OCI-LY1 (cell line): ENCODE measurements at regions not wholly inside any gene's neighbourhood (a gene's known extent, or its start where the extent isn't known, plus 50 kb on each side); places are given as distances from the start of the nearest gene placed in this dataset.

Experiments used
- H2AFZ ChIP-seq: fragments of 200-600 bp; sonication (generic), shearing (Covaris generic); 2 replicates; pipeline ENCODE4 v1.6.0; 2014; ENCODE audit warnings: antibody characterized with exemption, mild to moderate bottlenecking, low read length
- H3F3A ChIP-seq: fragments of 200-600 bp; sonication (generic), shearing (Covaris generic); 2 replicates; pipeline ENCODE4 v1.6.0; 2014; ENCODE audit warnings: mild to moderate bottlenecking, antibody characterized with exemption, low read length, moderate library complexity; ENCODE audit not compliant: insufficient read depth
- H3K27ac ChIP-seq: fragments of 200-600 bp; sonication (generic); 2 replicates; pipeline ENCODE4 v1.5.1; 2014; ENCODE audit warnings: low read length, mixed run types, mild to moderate bottlenecking, low read depth; ENCODE audit not compliant: poor library complexity, severe bottlenecking
- H3K27me3 ChIP-seq: fragments of 200-600 bp; sonication (generic); 2 replicates; pipeline ENCODE4 v1.6.0; 2014; ENCODE audit warnings: antibody characterized with exemption, mild to moderate bottlenecking, low read length, moderate library complexity; ENCODE audit not compliant: insufficient read depth
- H3K36me3 ChIP-seq: fragments of 200-600 bp; sonication (generic); 2 replicates; pipeline ENCODE4 v1.6.1; 2014; ENCODE audit warnings: mild to moderate bottlenecking, antibody characterized with exemption, low read length, moderate library complexity, mixed read lengths; ENCODE audit not compliant: insufficient read depth
- H3K4me1 ChIP-seq: fragments of 200-600 bp; sonication (generic); 2 replicates; pipeline ENCODE4 v1.5.1; 2014; ENCODE audit warnings: mild to moderate bottlenecking, low read length, moderate library complexity; ENCODE audit not compliant: insufficient read depth, severe bottlenecking
- H3K4me2 ChIP-seq: fragments of 200-600 bp; sonication (generic), shearing (Covaris generic); 2 replicates; pipeline ENCODE4 v1.6.1; 2014; ENCODE audit warnings: low read length
- H3K4me3 ChIP-seq: fragments of 200-600 bp; sonication (generic); 2 replicates; pipeline ENCODE4 v1.5.1; 2014; ENCODE audit warnings: low read length, low read depth, mild to moderate bottlenecking, mixed read lengths; ENCODE audit not compliant: poor library complexity, severe bottlenecking
- H3K79me2 ChIP-seq: fragments of 200-600 bp; shearing (Covaris generic); 2 replicates; pipeline ENCODE4 v1.6.1; 2016; ENCODE audit warnings: mixed run types, low read length, mixed read lengths; ENCODE audit not compliant: insufficient read depth
- H3K9ac ChIP-seq: fragments of 200-600 bp; sonication (generic), shearing (Covaris generic); 2 replicates; pipeline ENCODE4 v1.6.1; 2014; ENCODE audit warnings: mild to moderate bottlenecking, low read length, mixed read lengths
- H3K9me2 ChIP-seq: fragments of 200-600 bp; sonication (generic), shearing (Covaris generic); 2 replicates; pipeline ENCODE4 v1.6.1; 2014; ENCODE audit warnings: low read depth, mild to moderate bottlenecking, low read length, mixed read lengths
- H3K9me3 ChIP-seq: fragments of 200-600 bp; shearing (Covaris generic); 2 replicates; pipeline ENCODE4 v1.6.1; 2014; ENCODE audit warnings: low read length, mixed read lengths
- H4K20me1 ChIP-seq: fragments of 200-600 bp; sonication (generic), shearing (Covaris generic); 2 replicates; pipeline ENCODE4 v1.6.0; 2016; ENCODE audit warnings: mild to moderate bottlenecking, low read length; ENCODE audit not compliant: insufficient read depth
- CTCF ChIP-seq: fragments of 200-600 bp; sonication (generic), shearing (Covaris generic); IDR thresholded peaks from 2 replicates; pipeline ENCODE4 v1.5.1; 2017; ENCODE audit warnings: mild to moderate bottlenecking, antibody characterized with exemption, low read length, moderate library complexity, mixed read lengths
- EZH2 ChIP-seq: fragments of 200-600 bp; sonication (generic), shearing (Covaris generic); IDR thresholded peaks from 2 replicates; pipeline ENCODE4 v1.8.0; 2017; ENCODE audit warnings: borderline replicate concordance, mixed run types, mild to moderate bottlenecking, antibody characterized with exemption, low read length, moderate library complexity, mixed read lengths

GRCh38 chr13:76132532-76132931 is 496.4 kb downstream of the LMO7 start:
- no peak overlapping the region for H2AFZ ChIP-seq
- no peaks in the 10 kb centered on the region for H3K4me1 ChIP-seq
- H3K27me3 ChIP-seq: no peaks in the 10 kb centered on the region
- no peak overlapping the region for H3K27ac ChIP-seq
- H3F3A ChIP-seq: no peaks in the 10 kb centered on the region
- no peaks in the 10 kb centered on the region for H3K9me3 ChIP-seq
- H3K36me3 ChIP-seq: no peaks in the 10 kb centered on the region
- no peaks in the 10 kb centered on the region for H4K20me1 ChIP-seq
- TF ChIP-seq EZH2: no peak
- no peak for TF ChIP-seq CTCF
- H3K4me3 ChIP-seq: no peak overlapping the region
- no peak overlapping the region for H3K4me2 ChIP-seq
- H3K9ac ChIP-seq: no peak overlapping the region
- H3K9me2 ChIP-seq: no peaks in the 10 kb centered on the region
- H3K79me2 ChIP-seq: no peaks in the 10 kb centered on the region

- H3K36me3 ChIP-seq: no peaks in the 10 kb centered on the region
Observed at GRCh38 chr13:76131551-76131950, 495.4 kb downstream of the LMO7 start.

GRCh38 chr13:76129305-76130000 is 493.3 kb downstream of the LMO7 start:
- no peaks in the 10 kb centered on the region for H3K79me2 ChIP-seq
- no peaks in the 10 kb centered on the region for H3F3A ChIP-seq
- H4K20me1 ChIP-seq: no peaks in the 10 kb centered on the region
- no peaks in the 10 kb centered on the region for H3K4me1 ChIP-seq
- H3K4me3 ChIP-seq: no peak overlapping the region
- H2AFZ ChIP-seq: no peak overlapping the region; the same call in 1 of the 2 replicates
- no peaks in the 10 kb centered on the region for H3K27me3 ChIP-seq
- no peaks in the 10 kb centered on the region for H3K9me2 ChIP-seq
- no peak overlapping the region for H3K4me2 ChIP-seq
- TF ChIP-seq CTCF (no peak), EZH2 (no peak)
- H3K9me3 ChIP-seq: no peaks in the 10 kb centered on the region
- H3K36me3 ChIP-seq: no peaks in the 10 kb centered on the region
- H3K27ac ChIP-seq: no peak overlapping the region
- H3K9ac ChIP-seq: no peak overlapping the region

More at GRCh38 chr13:76131551-76131950, 495.4 kb downstream of the LMO7 start:
- H2AFZ ChIP-seq: no peak overlapping the region
- H3K9me2 ChIP-seq: no peaks in the 10 kb centered on the region
- no peaks in the 10 kb centered on the region for H3K79me2 ChIP-seq
- H3K9me3 ChIP-seq: no peaks in the 10 kb centered on the region
- no peak overlapping the region for H3K9ac ChIP-seq
- H3K27ac ChIP-seq: no peak overlapping the region
- H3F3A ChIP-seq: no peaks in the 10 kb centered on the region
- H3K27me3 ChIP-seq: no peaks in the 10 kb centered on the region
- no peaks in the 10 kb centered on the region for H3K4me1 ChIP-seq
- no peak overlapping the region for H3K4me2 ChIP-seq
- TF ChIP-seq EZH2 (no peak), CTCF (no peak)
- no peak overlapping the region for H3K4me3 ChIP-seq
- no peaks in the 10 kb centered on the region for H4K20me1 ChIP-seq
